HCEC 1CT (cell line): ENCODE measurements at regions not wholly inside any gene's neighbourhood (a gene's known extent, or its start where the extent isn't known, plus 50 kb on each side); places are given as distances from the start of the nearest gene placed in this dataset.
"Not testable (repeated sequence)": the region's sequence is repeated elsewhere in the genome, so short reads cannot be mapped to it uniquely, and the experiment has no call there.

Source experiments
- DNase-seq: peaks from one replicate; pipeline ENCODE4 v3.0.0-alpha.2; 2017

DNA sequence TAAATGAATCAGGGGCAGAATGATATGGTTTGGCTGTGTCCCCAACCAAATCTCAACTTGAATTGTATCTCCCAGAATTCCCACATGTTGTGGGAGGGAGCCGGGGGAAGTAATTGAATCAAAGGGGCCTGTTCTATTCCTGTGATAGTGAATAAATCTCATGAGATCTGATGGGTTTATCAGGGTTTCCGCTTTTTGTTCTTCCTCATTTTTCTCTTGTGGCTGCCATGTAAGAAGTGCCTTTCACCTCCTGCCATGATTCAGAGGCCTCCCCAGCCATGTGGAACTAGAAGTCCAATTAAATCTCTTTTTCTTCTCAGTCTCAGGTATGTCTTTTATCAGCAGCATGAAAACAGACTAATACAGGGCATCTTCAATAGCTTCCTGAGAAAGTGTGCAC is 107.0 kb downstream of the OTUD1 start:
- DNase-seq, result not testable (repeated sequence)

DNA sequence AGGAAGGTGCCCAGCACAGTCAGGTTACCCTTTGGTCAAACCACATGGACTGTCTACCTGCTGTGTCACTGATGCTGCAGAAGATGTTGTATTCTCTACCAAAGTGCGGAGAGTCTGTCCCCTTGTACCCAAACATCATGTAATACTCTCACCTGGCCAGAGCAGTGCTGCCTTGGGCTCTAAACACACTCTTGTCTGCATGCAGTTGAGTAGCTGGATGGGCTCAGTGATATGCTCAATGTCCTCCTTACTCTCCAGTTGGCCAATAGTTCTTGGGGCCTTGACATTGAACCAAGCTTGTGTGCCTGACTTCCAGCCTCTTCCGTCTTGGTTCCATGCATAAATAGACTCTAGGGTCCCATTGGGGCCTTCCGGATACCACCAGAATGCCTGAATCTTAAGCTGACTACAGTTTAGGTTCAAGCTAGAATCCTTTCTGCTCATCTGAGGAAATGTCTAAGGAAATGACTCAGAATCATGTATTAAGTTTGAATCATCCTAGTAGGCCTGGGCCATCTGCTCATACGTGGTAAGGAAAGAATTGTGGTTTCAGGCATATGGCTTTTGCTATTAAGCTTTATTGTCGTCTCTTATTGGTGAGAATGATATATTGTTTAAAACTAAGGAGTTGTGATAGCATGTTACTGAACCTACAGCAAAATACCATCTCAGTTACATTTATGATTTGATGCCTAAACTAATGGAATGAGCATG is 118.0 kb downstream of the OTUD1 start:
- DNase-seq, result peak; percentile 94

GRCh38 chr10:23557777-23558176 is 118.9 kb downstream of the OTUD1 start:
- DNase-seq, result peak; percentile 9

GRCh38 chr10:23558361-23558799 is 119.5 kb downstream of the OTUD1 start:
- peak; percentile 57 for DNase-seq

- DNase-seq, result no peak
Observed at GRCh38 chr10:23568996-23569395, 130.1 kb downstream of the OTUD1 start.

- no peak for DNase-seq
Observed at GRCh38 chr10:23571884-23572283, 133.0 kb downstream of the OTUD1 start.

DNA sequence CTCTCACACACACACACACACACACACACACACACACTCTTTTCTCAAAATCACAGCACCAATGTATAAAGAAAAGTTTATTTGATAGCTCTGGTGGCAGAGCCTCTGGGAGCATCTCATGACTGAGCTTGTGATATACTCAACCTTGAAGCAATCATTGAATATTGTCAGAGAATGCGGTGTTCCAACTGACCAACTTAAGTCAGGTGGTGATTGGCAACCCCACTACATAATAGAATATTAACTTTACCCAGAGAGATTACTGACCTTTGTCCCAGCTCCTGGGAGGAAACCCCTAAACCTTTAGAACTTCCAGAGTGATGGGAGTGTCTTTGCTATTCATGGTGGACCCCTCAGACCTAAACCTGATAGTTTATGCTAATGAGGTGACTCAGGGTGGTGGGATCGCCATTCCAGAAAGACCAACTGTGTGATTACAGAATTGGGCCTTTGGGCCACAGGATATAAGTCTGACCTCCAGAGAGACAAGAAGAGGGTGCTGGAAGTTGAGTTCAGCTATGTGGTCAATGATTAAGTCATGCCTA is 143.1 kb downstream of the OTUD1 start:
- DNase-seq, result no peak

GRCh38 chr10:23584396-23584795 is 145.5 kb downstream of the OTUD1 start:
- DNase-seq, result no peak

DNA sequence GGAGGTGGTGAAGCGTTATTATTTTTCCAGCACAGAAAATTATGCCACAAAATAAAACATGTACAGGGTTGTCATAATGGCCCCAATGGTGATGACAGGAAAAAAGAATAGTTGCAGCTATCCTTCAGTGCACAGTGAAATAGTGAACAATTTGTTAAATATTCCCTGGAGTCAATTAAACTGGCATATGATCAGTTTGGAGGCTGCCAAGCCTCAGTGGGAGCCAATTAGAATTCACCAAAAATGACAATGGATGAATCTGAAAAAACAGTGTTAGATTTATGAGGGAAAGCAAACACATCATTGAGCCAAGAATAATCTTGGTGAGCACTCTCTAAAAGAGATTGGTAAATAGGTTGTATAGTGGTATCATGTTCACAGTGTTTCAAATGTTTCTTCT is 146.3 kb downstream of the OTUD1 start:
- DNase-seq, result no peak

GRCh38 chr10:23585666-23586065 is 146.8 kb downstream of the OTUD1 start:
- DNase-seq, result no peak

DNA sequence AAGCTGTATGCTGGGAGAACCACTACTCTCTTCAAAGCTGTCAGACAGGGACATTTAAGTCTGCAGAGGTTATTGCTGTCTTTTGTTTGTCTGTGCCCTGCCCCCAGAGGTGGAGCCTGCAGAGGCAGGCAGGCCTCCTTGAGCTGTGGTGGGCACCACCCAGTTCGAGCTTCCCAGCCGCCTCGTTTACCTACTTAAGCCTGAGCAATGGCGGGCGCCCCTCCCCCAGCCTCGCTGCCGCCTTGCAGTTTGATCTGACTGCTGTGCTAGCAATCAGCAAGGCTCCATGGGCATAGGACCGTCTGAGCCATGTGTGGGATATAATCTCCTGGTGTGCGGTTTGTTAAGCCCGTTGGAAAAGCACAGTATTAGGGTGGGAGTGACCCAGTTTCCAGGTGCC is 156.4 kb downstream of the OTUD1 start:
- DNase-seq, result not testable (repeated sequence)

- no peak for DNase-seq
Observed at GRCh38 chr10:23604613-23605012, 165.7 kb downstream of the OTUD1 start.

GRCh38 chr10:23606456-23606855 is 167.6 kb downstream of the OTUD1 start:
- DNase-seq, result no peak

- DNase-seq, result no peak
Observed at GRCh38 chr10:23608926-23609325, 170.1 kb downstream of the OTUD1 start.

- DNase-seq, result no peak
Observed at GRCh38 chr10:23610626-23611307, 171.9 kb downstream of the OTUD1 start.

GRCh38 chr10:23611308-23612029 is 172.6 kb downstream of the OTUD1 start:
- DNase-seq, result no peak

DNA sequence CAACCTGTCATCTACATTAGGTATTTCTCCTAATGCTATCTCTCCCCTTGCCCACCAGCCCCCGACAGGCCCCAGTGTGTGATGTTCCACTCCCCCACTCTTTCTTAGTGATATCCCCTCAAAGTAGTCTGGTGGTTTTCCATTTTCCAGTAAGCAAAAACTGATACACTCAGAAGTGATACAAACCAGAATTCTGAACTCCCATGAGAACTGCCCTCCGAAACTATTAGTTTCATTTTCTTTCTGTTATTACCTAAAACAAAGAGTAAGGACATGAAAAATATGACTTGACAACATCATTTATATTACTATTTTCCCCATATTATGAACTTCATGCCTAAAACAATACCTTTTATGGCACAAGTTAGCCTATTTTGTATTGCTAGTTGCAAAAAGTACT is 175.0 kb downstream of the OTUD1 start:
- DNase-seq, result no peak

DNA sequence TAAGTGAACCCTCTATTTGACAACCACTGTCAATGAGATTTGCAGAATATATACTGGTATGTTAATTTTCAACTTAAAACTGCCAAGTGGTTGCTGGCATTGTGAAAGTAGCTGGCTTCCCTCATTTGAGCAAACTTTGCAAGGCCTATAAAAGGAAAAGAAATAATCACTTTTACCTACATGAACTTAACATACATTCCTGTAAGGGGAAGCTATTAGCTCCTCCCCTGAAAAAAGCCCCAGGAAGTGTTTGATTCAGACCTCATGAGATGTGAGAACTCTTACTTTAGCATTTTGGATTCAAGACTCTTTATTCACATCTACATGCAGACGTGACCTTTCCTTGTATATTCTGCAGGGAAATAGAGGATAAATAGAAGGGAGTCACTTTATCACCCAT is 175.6 kb downstream of the OTUD1 start:
- no peak for DNase-seq

DNA sequence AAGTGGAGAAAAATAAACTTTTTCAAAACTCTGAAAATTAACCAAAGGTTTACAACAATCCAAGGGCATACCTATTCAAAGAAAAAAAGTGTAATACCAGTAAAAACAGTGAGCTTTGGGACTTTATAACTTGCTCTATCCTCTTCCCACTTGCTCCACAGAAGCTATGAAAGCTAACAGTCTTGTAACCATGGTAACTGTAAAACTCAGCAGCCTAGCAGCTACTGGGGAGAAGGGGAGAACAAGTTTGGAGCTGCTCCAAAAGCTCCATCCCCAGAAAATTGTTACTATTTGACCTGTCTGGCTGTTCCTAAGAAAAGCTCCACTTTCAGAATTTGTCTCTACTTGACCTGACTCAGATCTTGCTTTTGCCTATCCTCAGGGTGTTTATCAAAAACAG is 191.5 kb downstream of the OTUD1 start:
- no peak for DNase-seq

GRCh38 chr10:23630885-23631284 is 192.0 kb downstream of the OTUD1 start:
- DNase-seq, result no peak

DNA sequence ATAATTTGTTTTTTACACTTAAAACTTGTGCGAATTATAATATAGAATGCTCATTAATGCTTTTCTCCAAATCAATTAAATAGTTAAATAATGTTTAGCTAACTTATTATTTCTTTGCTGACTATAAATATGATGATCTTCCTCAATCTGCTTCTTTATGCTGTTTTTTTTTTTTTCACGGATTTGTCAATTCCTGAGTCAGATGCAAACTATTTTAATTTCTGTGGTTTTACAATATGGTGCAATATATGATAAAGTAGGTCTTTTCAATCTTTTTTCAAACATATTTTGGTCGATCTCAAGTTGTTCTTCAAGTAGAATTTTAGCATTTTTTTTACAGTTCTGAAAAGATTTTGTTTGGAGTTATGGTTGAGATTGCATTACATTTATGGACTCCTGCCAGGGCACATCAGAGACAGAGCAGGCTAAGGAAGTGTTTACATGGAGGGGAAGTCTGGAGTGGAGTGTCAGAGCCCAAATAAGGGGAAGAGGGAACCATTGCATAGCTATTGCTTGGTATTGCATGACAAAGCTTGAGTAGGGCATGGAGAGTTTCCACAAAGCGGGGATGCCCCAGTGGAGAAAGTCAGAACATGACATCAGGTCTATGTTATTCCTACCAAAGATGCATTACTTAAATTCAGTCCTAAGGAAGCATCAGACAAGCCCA is 204.4 kb downstream of the OTUD1 start:
- peak; percentile 48 for DNase-seq

DNA sequence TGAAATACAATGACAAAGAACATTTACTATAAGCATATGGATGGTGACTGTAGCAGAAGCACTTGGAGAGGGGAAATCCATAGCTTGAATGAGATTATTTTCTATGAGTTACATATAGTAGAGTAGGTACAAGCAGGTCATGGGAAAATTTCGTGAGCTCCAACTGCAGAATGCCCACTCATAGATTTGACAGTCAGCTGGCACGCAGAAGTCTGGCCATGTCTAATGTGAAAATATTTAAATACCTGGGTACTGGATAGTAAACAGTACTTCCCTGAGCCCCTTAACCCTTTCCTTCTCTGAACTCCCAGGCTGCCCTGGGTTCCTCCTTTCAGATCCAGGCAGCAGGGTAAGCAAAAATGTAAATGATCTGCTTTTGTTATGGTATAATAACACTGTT is 209.7 kb downstream of the OTUD1 start:
- DNase-seq, result no peak

GRCh38 chr10:23656735-23657134 is 217.9 kb downstream of the OTUD1 start:
- DNase-seq, result no peak
